NB4 (cell line): ENCODE measurements at regions not wholly inside any gene's neighbourhood (a gene's known extent, or its start where the extent isn't known, plus 50 kb on each side); places are given as distances from the start of the nearest gene placed in this dataset.

ENCODE experiments used
- CTCF ChIP-seq: IDR thresholded peaks from one replicate; pipeline ENCODE4 v1.5.1; 2012; ENCODE audit warnings: low read depth, low read length
- MAX ChIP-seq: IDR thresholded peaks from 2 replicates; pipeline ENCODE4 v1.6.1; 2011; ENCODE audit warnings: low read depth, low read length

GRCh38 chr3:166446291-166446690 is 609.1 kb upstream of the BCHE start:
- no peak for TF ChIP-seq CTCF
- TF ChIP-seq MAX, result no peak
